Esophagus squamous epithelium (tissue), 4 donors: ENCODE measurements at regions not wholly inside any gene's neighbourhood (a gene's known extent, or its start where the extent isn't known, plus 50 kb on each side); places are given as distances from the start of the nearest gene placed in this dataset.

Experiments used
- POLR2A ChIP-seq, 4 donors: fragments of 450-650 bp; IDR thresholded peaks; one replicate each; pipeline ENCODE4 v1.6.1; 2017; ENCODE audit warnings: antibody characterized with exemption in 4 of 4, mild to moderate bottlenecking in 4 of 4, moderate library complexity in 3 of 4
- TF ChIP-seq, protein P1 (sequence below), 6 experiments: fragments of 450-650 bp in 4 of 6; fragments of 200-600 bp in 2 of 6; sonication (generic) in 2 of 6; IDR thresholded peaks; one replicate each; pipeline ENCODE4 v1.5.1; 2016 to 2019; ENCODE audit warnings: antibody characterized with exemption in 6 of 6, mild to moderate bottlenecking in 4 of 6, moderate library complexity in 4 of 6

DNA sequence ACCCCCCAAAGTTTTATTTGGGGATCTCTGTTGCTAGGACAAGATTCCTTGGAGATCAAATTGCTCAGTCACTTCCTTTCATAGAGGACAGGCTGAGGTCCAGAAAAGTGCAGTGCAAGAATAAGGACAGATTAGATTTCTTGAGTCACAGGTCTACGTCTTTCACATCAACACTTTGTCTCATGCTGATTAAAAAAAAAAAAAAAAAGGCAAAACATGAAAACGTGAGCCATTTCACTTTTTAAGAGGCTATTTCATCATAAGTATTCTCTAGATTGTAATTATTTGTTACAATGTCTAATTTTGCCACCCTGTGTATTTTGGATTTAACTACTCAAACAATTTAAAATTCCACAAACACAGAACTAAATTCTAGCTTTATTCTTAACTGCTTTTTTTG is 647.0 kb downstream of the TRAM1L1 start:
- TF ChIP-seq, protein P1, sequence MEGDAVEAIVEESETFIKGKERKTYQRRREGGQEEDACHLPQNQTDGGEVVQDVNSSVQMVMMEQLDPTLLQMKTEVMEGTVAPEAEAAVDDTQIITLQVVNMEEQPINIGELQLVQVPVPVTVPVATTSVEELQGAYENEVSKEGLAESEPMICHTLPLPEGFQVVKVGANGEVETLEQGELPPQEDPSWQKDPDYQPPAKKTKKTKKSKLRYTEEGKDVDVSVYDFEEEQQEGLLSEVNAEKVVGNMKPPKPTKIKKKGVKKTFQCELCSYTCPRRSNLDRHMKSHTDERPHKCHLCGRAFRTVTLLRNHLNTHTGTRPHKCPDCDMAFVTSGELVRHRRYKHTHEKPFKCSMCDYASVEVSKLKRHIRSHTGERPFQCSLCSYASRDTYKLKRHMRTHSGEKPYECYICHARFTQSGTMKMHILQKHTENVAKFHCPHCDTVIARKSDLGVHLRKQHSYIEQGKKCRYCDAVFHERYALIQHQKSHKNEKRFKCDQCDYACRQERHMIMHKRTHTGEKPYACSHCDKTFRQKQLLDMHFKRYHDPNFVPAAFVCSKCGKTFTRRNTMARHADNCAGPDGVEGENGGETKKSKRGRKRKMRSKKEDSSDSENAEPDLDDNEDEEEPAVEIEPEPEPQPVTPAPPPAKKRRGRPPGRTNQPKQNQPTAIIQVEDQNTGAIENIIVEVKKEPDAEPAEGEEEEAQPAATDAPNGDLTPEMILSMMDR (IDR thresholded peaks at IDR 0.05): no peak
- no peak for TF ChIP-seq POLR2A (IDR thresholded peaks at IDR 0.05)
